ENCODE measurements at regions not wholly inside any gene's neighbourhood (a gene's known extent, or its start where the extent isn't known, plus 50 kb on each side); places are given as distances from the start of the nearest gene placed in this dataset.

DNA sequence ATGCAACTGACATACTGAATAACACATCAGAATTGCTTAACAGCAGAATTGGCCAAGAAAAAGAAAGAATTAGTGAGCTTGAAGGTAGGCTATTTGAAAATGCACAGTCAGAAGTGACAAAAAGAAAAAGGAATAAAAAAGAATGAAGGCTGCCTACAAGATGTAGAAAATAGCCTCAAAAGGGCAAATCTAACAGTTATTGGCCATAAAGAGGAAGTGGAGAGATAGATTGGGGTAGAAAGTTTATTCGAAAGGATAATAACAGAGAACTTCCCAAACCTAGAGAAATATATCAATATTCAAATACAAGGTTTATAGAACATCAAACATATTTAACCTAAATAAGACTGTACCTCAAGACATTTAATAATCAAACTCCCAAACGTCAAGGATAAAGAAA, 67.5 kb downstream of the ATP6V1G3 start:
- DNase-seq, result no peak

GRCh38 chr1:198472119-198472518, 68.4 kb downstream of the ATP6V1G3 start:
- no peak for DNase-seq

DNA sequence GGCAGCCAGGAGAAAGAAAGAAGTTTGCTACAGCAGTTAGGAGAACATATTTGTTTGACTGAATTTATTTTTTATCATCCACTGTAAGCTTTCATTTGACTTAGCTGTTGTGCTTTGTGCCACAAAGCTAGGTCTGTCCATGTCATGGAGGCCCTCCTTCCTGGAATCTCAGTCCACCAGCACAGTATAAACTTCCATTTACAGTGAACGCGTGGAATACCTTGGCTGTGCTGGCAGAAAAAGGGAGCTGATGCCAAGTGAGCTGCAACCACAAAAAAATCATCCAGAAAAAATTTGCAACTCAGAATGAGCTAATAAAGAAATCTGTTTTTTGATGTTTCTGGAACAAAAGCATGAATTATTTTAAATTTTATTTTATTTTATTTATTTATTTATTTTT, 72.6 kb downstream of the ATP6V1G3 start:
- no peak for DNase-seq

GRCh38 chr1:198467342-198467741, 73.1 kb downstream of the ATP6V1G3 start:
- DNase-seq, result no peak

DNA sequence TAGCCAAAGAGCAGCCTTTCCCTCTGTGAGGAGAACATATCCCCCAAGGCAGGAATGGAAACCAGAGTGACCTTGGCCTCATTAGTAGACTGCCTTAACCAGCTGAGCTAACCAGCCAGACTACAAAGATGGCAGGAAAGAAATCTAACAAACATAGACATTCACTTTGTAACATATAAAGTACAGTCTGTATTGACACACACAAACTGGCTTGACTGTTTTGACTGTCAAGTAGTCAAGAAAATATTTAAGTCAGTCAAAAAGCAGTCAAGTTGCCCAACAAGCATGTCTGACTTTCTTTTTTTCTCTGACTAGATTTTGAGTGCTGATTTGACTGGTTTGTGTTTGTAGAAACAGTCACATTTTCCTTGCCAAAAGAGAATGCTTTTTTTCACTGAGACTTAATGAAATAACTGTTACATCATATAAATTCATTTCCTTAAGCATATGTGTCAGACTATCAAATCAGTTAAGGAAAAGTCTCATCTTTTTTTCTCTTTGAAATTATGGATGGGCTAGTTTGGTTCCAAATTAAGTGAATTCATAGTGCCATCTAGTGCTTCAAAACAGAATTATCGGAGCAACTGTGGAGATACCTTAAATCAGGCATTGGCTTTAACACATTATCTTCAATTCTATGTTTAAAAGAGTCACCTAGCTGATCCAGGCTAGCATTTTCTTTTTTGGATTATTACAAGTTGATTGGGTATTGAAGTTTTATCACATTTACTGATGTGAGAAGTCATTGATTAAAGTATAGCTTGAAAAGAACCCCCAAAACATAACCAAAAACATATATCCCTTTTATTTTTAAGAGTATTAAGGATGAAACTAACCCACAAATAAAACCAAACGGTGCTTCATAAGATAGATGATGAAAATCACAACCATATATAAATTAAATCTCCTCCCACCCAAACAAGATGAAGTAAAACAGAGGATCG, 75.0 kb downstream of the ATP6V1G3 start:
- DNase-seq, result peak; percentile 52

- no peak for DNase-seq
Measured at GRCh38 chr1:198463709-198464108, 76.8 kb downstream of the ATP6V1G3 start.

- DNase-seq, result no peak
Measured at GRCh38 chr1:198462365-198463019, 78.0 kb downstream of the ATP6V1G3 start.

DNA sequence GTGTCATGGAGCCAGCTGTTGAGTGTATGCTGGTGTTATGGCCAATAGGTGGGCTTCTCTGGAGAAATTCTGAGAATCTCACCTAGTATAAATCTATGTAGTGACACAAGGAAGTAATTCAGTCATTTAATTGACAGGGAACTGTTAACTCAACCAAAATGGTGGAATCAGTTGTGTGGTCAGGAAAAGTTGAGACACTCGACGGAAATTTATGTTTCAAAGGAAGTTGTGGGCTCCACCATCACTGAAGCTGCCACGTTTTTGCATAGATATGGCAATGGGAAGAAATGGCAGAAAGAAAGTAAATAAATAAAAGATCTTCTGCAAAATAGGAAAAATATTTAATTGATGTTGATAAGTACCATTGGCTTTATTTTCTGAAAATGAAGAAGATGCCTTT, 84.5 kb downstream of the ATP6V1G3 start:
- DNase-seq, result no peak

DNA sequence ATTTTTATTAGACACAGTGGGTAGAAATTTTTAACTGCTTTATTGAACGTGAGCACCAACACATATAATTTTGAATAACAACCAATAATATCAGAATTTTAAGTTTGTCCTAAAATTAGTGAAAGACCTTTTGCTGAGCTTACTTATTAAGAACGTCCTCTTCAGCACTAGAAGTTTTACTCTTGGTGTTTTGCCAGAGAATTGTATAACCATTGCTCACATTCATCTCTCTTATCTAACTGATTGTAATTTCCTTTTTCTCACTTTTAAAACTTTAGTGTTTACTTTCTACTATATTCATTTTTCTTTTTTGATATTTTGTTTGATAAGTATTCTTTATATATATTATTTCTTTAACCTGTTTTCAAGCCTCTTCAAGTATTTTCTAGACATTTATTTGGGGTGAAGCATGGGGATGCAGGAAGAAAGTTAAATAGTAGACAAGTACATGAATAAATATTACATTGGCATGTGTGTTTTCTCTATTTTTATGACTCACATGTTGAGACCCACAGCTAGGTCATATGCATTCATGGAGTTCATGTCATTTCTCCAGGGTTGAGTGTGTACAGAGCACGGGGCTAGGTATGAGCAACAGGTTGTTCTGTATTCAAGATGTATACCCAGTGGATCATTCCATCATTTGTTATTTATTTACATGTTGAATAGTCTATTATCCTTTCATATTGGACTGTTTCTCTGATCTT, 90.6 kb downstream of the ATP6V1G3 start:
- DNase-seq, result no peak

GRCh38 chr1:198449261-198449660, 91.2 kb downstream of the ATP6V1G3 start:
- no peak for DNase-seq

DNA sequence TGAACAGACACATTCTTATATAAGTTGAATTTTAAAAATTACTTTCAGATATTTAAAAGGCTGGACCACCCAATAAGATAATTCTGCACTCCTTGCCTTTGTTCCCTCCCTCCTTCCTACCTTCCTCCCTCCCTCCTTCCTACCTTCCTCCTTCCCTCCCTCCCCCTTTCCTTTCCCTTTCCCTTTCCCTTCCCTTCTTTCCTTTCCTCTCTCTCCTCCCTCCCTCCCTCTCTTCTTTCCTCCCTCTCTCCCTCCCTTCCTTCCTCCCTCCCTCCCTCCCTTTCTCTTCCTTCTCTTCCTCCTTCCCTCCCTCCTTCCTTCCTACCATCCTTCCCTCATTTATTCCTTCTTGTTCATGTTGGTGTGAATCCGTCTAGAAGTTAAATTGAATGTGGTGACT, 93.0 kb downstream of the ATP6V1G3 start:
- DNase-seq, result no peak

DNA sequence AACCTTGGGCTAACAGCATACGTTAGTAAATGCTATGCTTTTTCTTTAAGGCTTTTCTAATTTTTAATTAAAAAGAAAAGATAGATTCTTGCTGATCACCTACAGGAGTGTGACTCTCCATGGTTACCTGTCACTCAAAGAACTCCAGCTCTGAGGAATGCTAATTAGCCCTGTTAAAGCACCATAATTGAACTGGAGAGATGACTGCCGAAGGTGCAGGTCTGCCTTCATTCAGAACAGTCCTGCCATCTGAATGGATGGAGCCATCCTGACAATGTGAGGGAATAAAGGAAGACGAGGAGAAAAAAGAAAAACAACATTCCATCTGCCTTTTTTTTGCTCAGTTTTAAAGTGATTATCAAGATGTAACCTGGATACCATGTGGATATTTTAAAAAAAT, 94.6 kb downstream of the ATP6V1G3 start:
- no peak for DNase-seq

DNA sequence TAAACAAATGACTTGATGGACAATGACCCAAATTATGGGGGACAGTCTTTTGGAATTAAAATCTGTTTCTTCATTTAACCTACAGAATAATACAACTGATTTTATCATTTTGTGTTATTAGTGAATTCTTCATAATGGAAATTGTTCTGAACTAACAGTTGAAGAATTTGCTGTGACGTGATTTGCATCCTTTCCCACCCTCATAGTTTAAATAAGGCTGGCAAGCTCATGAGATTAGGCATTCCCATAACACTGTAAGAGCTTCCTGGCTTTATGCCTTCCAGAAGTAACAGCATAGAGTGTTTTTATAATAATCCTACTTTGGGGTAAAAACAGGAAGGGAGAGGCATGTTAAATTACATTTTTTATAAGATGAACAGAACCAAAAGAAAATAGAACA, 95.7 kb downstream of the ATP6V1G3 start:
- DNase-seq, result no peak

DNA sequence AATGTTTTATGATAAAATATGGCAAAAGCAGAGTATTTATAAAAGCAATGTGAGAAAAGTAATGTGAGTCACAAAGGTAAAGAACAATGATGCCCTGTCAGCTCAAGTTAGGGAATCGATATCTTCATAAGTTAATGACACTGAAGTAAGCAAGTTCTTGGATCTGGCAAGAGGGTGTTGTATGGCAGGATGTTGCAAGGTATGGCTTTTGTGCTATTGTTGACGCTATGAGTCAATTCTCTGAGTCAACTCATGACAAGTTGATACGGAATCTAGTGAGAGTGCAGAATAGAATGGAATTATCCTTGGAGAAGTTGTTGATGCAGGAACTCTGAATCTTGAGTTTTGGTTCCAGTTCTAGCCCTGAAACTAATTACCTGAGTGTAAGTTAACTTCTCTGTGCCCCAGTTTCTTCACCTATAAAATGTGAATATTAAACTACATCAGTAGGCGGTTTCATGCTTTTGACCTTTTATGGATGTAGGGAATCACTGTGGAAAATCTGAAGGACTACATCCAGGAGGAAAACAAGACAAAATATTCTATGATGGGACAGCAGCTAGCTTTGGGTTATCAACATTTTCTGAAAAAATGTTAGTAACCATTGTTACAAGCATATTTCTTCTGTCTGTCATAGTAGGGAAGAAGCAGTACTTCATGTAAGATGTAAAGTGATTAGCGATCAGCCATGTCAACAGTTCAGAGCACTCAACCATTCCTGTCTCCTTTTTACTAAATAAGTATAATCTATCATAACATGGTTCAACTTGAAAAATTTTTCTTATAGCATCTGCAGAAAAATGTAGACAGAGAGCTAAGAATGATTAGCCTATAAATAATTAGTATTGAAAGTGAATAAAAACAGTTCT, 96.9 kb downstream of the ATP6V1G3 start:
- no peak for DNase-seq

DNA sequence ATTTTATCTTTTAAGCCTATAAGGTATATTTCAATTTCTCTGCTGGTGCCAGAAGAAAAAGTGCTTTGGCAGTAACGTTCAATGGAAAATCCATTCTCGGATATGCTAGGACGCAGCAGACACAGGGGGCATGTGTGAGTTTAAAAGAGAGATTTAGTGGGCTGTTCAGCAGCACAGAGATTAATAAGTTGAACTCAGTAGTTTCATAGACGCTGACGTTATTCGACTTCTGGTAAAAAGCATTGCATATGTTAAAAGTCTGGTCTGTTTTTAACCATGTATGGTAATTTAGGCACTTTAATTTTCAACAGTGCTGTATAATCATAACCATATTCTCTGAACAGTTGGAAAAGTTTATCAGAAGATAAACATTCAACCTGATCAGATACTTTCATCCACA, 99.6 kb downstream of the ATP6V1G3 start:
- DNase-seq, result no peak

DNA sequence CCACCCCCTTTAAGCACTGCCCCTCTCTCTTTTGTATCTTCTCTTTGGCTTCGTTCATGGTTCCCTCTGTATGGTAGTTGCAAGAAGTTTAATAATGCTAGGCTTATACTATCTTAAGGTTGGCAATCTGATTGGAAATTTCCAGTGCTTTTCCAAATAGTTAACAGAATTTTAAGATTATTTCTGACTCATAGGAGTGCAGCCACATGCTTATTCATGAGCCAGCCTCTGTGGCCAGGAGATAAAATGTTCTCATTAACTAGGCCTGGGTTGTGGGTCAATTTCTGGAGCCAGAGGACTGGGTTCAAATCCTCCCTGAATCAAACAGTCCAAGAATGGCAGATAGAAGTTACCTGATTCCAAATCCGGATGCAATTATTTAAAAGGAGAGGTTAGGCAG, 103.1 kb downstream of the ATP6V1G3 start:
- DNase-seq, result no peak

DNA sequence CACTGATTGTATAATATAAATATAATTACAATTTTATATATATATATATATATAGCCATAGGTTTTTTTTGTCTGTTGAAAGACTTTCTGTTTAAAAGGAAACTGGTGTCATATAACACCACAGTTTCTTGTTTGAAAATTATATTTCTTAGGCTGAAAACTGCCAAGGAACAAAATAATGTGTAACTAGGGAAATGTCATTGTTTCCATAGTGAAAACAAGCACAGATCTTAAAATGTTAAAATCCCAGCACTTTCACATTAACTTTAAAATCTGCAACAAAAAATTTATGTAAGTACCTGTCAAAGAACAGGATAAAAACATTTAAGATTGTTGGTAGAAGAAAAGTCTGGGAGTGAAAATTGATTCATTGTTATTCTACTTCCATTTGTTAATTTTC, 104.2 kb downstream of the ATP6V1G3 start:
- DNase-seq, result no peak

DNA sequence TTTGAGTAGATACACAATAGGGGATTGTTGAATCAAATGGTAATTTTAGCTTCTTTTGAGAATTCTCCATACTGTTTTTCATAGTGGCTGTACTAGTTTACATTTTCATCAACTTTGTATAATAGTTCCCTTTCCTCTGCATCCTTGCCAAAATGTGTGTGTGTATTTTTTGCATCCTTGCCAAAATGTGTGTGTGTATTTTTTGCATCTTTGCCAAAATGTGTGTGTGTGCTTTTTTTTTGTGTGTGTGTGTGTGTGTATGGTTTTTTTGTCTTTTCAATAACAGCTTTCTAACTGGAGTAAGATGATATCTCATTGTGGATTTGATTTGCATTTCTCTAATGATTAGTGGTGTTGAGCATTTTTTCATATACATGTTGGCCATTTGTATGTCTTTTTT, 105.4 kb downstream of the ATP6V1G3 start:
- DNase-seq, result no peak

- no peak for DNase-seq
Measured at GRCh38 chr1:198424441-198424840, 116.0 kb downstream of the ATP6V1G3 start.

DNA sequence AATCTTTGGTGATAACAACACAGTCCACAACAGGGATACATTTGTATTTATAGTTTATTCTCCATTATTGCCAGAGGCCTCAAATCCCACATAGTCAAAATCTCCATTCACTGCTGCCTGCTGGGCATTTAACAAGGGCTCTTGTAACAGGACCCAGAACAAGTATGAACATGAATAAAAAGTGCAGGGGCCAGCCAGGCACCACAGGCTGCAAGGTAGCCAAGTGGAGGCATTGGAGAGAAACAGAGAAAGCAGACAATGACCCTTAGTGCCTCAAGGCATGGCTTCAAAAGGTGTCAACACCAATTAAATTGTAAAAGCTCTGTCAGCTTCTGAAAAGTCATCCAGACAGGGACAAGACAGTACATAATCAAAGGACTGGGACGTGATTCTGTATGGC, 116.8 kb downstream of the ATP6V1G3 start:
- no peak for DNase-seq

GRCh38 chr1:198417039-198417438, 123.4 kb downstream of the ATP6V1G3 start:
- DNase-seq, result no peak

GRCh38 chr1:198416296-198416695, 124.2 kb downstream of the ATP6V1G3 start:
- DNase-seq, result no peak

DNA sequence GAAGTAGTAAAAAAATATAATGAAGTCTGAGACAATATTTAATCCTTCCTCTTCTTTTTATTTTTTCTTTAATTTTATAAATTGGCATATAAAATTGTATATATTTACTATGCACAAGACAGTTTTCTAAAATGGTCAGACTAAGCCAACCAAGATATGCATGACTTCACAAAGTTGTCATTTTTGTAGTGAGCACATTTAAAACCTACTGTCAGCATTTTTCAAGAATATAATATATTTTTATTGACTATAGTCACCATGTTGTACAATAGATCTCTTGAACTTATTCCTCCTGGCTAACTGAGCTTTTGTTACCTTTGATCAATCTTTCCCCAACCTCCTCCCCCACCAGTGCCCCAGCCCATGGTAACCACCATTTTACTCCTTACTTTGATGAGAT, 129.2 kb downstream of the ATP6V1G3 start:
- no peak for DNase-seq
